ENCODE measurements at regions not wholly inside any gene's neighbourhood (a gene's known extent, or its start where the extent isn't known, plus 50 kb on each side); places are given as distances from the start of the nearest gene placed in this dataset.
A peak's percentile ranks its signal among the peaks of the same experiment; 100 is the strongest.

GRCh38 chr5:100430268-100431195, 104.6 kb upstream of the FAM174A start:
- peak; percentile 83 for ATAC-seq
- no peak for TF ChIP-seq ZFP3 (CRISPR knock-in tag; IDR thresholded peaks at IDR 0.05)
- no peak for TF ChIP-seq ZNF565 (CRISPR knock-in tag; conservative IDR thresholded peaks at IDR 0.05; ENCODE audit: low read depth)
- no peak for TF ChIP-seq GLIS3 (CRISPR knock-in tag; IDR thresholded peaks at IDR 0.05)
- no peak for TF ChIP-seq RARB (CRISPR knock-in tag; IDR thresholded peaks at IDR 0.05)
- no peak for TF ChIP-seq PATZ1 (CRISPR knock-in tag; IDR thresholded peaks at IDR 0.05; ENCODE audit: borderline replicate concordance)
- TF ChIP-seq OSR1 (CRISPR knock-in tag; IDR thresholded peaks at IDR 0.05) = no peak
- no peak for TF ChIP-seq ZFP30 (CRISPR knock-in tag; IDR thresholded peaks at IDR 0.05)
- TF ChIP-seq TCF4 (CRISPR knock-in tag; IDR thresholded peaks at IDR 0.05; ENCODE audit: borderline replicate concordance) = no peak
- TF ChIP-seq TSHZ2 (CRISPR knock-in tag; IDR thresholded peaks at IDR 0.05) = no peak
- TF ChIP-seq ZNF8 (CRISPR knock-in tag; IDR thresholded peaks at IDR 0.05) = no peak
- TF ChIP-seq CSRNP3 (CRISPR knock-in tag; IDR thresholded peaks at IDR 0.05) = no peak
- TF ChIP-seq ISL1 (CRISPR knock-in tag; IDR thresholded peaks at IDR 0.05) = no peak
- no peak for TF ChIP-seq ZC3H10 (CRISPR knock-in tag; IDR thresholded peaks at IDR 0.05)
- TF ChIP-seq SNAI2 (CRISPR knock-in tag; IDR thresholded peaks at IDR 0.05) = no peak
- no peak for TF ChIP-seq TOX (CRISPR knock-in tag; IDR thresholded peaks at IDR 0.05; ENCODE audit: borderline replicate concordance)

GRCh38 chr5:100424787-100425186, 110.4 kb upstream of the FAM174A start:
- no peak for ATAC-seq

More at GRCh38 chr5:100424787-100425186, 110.4 kb upstream of the FAM174A start:
- TF ChIP-seq CSRNP3 (CRISPR knock-in tag; IDR thresholded peaks at IDR 0.05) = no peak
- no peak for TF ChIP-seq PATZ1 (CRISPR knock-in tag; IDR thresholded peaks at IDR 0.05; ENCODE audit: borderline replicate concordance)
- no peak for TF ChIP-seq ZNF565 (CRISPR knock-in tag; conservative IDR thresholded peaks at IDR 0.05; ENCODE audit: low read depth)
- no peak for TF ChIP-seq TOX (CRISPR knock-in tag; IDR thresholded peaks at IDR 0.05; ENCODE audit: borderline replicate concordance)
- no peak for TF ChIP-seq ZNF70 (CRISPR knock-in tag; IDR thresholded peaks at IDR 0.05)
- no peak for TF ChIP-seq ESRRG (CRISPR knock-in tag; IDR thresholded peaks at IDR 0.05)
- TF ChIP-seq CSDC2 (CRISPR knock-in tag; IDR thresholded peaks at IDR 0.05) = no peak
- no peak for TF ChIP-seq GLIS3 (CRISPR knock-in tag; IDR thresholded peaks at IDR 0.05)
- no peak for TF ChIP-seq ZC3H10 (CRISPR knock-in tag; IDR thresholded peaks at IDR 0.05)
- TF ChIP-seq CREB5 (CRISPR knock-in tag; IDR thresholded peaks at IDR 0.05; ENCODE audit: low read depth) = no peak
- no peak for TF ChIP-seq POU6F1 (CRISPR knock-in tag; IDR thresholded peaks at IDR 0.05; ENCODE audit: borderline replicate concordance, low read depth)
- no peak for TF ChIP-seq TCF4 (CRISPR knock-in tag; IDR thresholded peaks at IDR 0.05; ENCODE audit: borderline replicate concordance)
- no peak for TF ChIP-seq ZNF8 (CRISPR knock-in tag; IDR thresholded peaks at IDR 0.05)

Measured in SK-N-SH treated with all-trans-retinoic acid at 6 μM for 48 hours (cell line).